HepG2 (cell line): ENCODE measurements at regions not wholly inside any gene's neighbourhood (a gene's known extent, or its start where the extent isn't known, plus 50 kb on each side); places are given as distances from the start of the nearest gene placed in this dataset.

Source experiments
- ADNP ChIP-seq: sonication (generic); formaldehyde crosslinking; IDR thresholded peaks from 2 replicates; pipeline ENCODE4 v1.4.0; 2020; ENCODE audit warnings: missing genetic modification reagents
- GRHL1 ChIP-seq: sonication (generic); formaldehyde crosslinking; conservative IDR thresholded peaks from 2 replicates; pipeline ENCODE4 v1.8.0; 2022; ENCODE audit warnings: missing genetic modification reagents
- HOXD1 ChIP-seq: sonication (generic); formaldehyde crosslinking; IDR thresholded peaks from 2 replicates; pipeline ENCODE4 v1.5.0; 2020; ENCODE audit warnings: missing genetic modification reagents
- KDM5B ChIP-seq: sonication (generic); formaldehyde crosslinking; IDR thresholded peaks from 2 replicates; pipeline ENCODE4 v1.4.0; 2020; ENCODE audit warnings: missing genetic modification reagents, mild to moderate bottlenecking, borderline replicate concordance
- MTF1 ChIP-seq: sonication (generic); formaldehyde crosslinking; IDR thresholded peaks from 2 replicates; pipeline ENCODE4 v1.5.0; 2020; ENCODE audit warnings: missing genetic modification reagents
- NCOR1 ChIP-seq: fragments of 200-600 bp; sonication (generic); IDR thresholded peaks from 2 replicates; pipeline ENCODE4 v1.7.0; 2017; ENCODE audit warnings: antibody characterized with exemption, low read length, borderline replicate concordance
- NPAS2 ChIP-seq: sonication (generic); formaldehyde crosslinking; IDR thresholded peaks from 2 replicates; pipeline ENCODE4 v1.8.0; 2022; ENCODE audit warnings: mild to moderate bottlenecking, missing genetic modification reagents, borderline replicate concordance
- PLSCR1 ChIP-seq: sonication (generic); formaldehyde crosslinking; IDR thresholded peaks from 2 replicates; pipeline ENCODE4 v1.5.0; 2020; ENCODE audit warnings: missing genetic modification reagents, mild to moderate bottlenecking, borderline replicate concordance
- RARA ChIP-seq: IDR thresholded peaks from 2 replicates; pipeline ENCODE4 v1.6.1; 2016; ENCODE audit warnings: missing genetic modification reagents, missing compliant biosample characterization
- SNAPC5 ChIP-seq: sonication (generic); formaldehyde crosslinking; IDR thresholded peaks from 2 replicates; pipeline ENCODE4 v1.8.1; 2023; ENCODE audit warnings: mild to moderate bottlenecking, missing genetic modification reagents, borderline replicate concordance
- ZFP91 ChIP-seq: sonication (generic); formaldehyde crosslinking; IDR thresholded peaks from 2 replicates; pipeline ENCODE4 v1.9.0; 2022; ENCODE audit warnings: missing genetic modification reagents, mild to moderate bottlenecking, borderline replicate concordance
- ZNF609 ChIP-seq: sonication (generic); formaldehyde crosslinking; IDR thresholded peaks from 2 replicates; pipeline ENCODE4 v1.4.0; 2020; ENCODE audit warnings: mild to moderate bottlenecking, missing genetic modification reagents, borderline replicate concordance
- ZNF674 ChIP-seq: sonication (generic); formaldehyde crosslinking; IDR thresholded peaks from 2 replicates; pipeline ENCODE4 v1.5.0; 2020; ENCODE audit warnings: low read depth, mild to moderate bottlenecking, missing genetic modification reagents
- ZNF782 ChIP-seq: sonication (generic); formaldehyde crosslinking; IDR thresholded peaks from 2 replicates; pipeline ENCODE4 v1.4.0; 2020; ENCODE audit warnings: missing genetic modification reagents, mild to moderate bottlenecking, borderline replicate concordance

- TF ChIP-seq SNAPC5 = no peak
- no peak for TF ChIP-seq HOXD1 (CRISPR knock-in tag)
- TF ChIP-seq PLSCR1 (CRISPR knock-in tag) = no peak
- TF ChIP-seq NPAS2 (CRISPR knock-in tag) = no peak
- peak; percentile 40; the same call in 1 of the 2 replicates for TF ChIP-seq KDM5B (CRISPR knock-in tag)
- no peak for TF ChIP-seq MTF1 (CRISPR knock-in tag)
- no peak for TF ChIP-seq ZNF609 (CRISPR knock-in tag)
- TF ChIP-seq RARA (CRISPR knock-in tag) = peak; percentile 51
- TF ChIP-seq GRHL1 (CRISPR knock-in tag) = no peak
- TF ChIP-seq NCOR1 = no peak
- TF ChIP-seq ZFP91 (CRISPR knock-in tag) = no peak
- TF ChIP-seq ZNF782 (CRISPR knock-in tag) = no peak
- TF ChIP-seq ADNP (CRISPR knock-in tag) = no peak
- no peak for TF ChIP-seq ZNF674 (CRISPR knock-in tag)
Observed at GRCh38 chr2:64404002-64404731, 49.8 kb upstream of the LGALSL start (continued).
